Osteocyte (in vitro differentiated cells): ENCODE measurements at regions not wholly inside any gene's neighbourhood (a gene's known extent, or its start where the extent isn't known, plus 50 kb on each side); places are given as distances from the start of the nearest gene placed in this dataset.
"Not testable (repeated sequence)": the region's sequence is repeated elsewhere in the genome, so short reads cannot be mapped to it uniquely, and the experiment has no call there.

Experiments
- DNase-seq: peaks from one replicate; pipeline ENCODE4 v3.0.0; 2021; ENCODE audit warnings: mixed read lengths; ENCODE audit not compliant: unreplicated experiment; ENCODE audit errors: extremely low spot score
- H3K27ac Mint-ChIP-seq: one replicate; pipeline ENCODE4 v1.8.0; 2021; ENCODE audit warnings: mild to moderate bottlenecking, mixed read lengths; ENCODE audit not compliant: unreplicated experiment
- H3K27me3 Mint-ChIP-seq: one replicate; pipeline ENCODE4 v1.8.0; 2021; ENCODE audit warnings: mixed read lengths; ENCODE audit not compliant: unreplicated experiment
- H3K36me3 Mint-ChIP-seq: one replicate; pipeline ENCODE4 v1.8.0; 2021; ENCODE audit warnings: mixed read lengths; ENCODE audit not compliant: unreplicated experiment
- H3K4me1 Mint-ChIP-seq: one replicate; pipeline ENCODE4 v1.8.0; 2021; ENCODE audit warnings: mixed read lengths; ENCODE audit not compliant: unreplicated experiment
- H3K4me3 Mint-ChIP-seq: one replicate; pipeline ENCODE4 v1.8.0; 2021; ENCODE audit warnings: mild to moderate bottlenecking, moderate library complexity, mixed read lengths; ENCODE audit not compliant: unreplicated experiment
- H3K9me3 Mint-ChIP-seq: one replicate; pipeline ENCODE4 v1.8.0; 2021; ENCODE audit warnings: mixed read lengths; ENCODE audit not compliant: unreplicated experiment
- TF ChIP-seq, protein P1 (sequence below): fragments of 200-600 bp; sonication (generic); IDR thresholded peaks from 2 replicates; pipeline ENCODE4 v1.5.0; 2021; ENCODE audit warnings: antibody characterized with exemption, mild to moderate bottlenecking, moderate library complexity

GRCh38 chr13:73521985-73522524, 463.2 kb downstream of the KLF5 start:
- Mint-ChIP-seq H3K9me3 (no peaks in the 10 kb centered on the region), H3K4me1 (no peaks in the 10 kb centered on the region), H3K27me3 (peaks cover 5% of the 10 kb centered on the region), H3K27ac (no peak overlapping the region), H3K4me3 (no peak overlapping the region), H3K36me3 (no peaks in the 10 kb centered on the region)
- DNase-seq: no peak
- TF ChIP-seq, protein P1, sequence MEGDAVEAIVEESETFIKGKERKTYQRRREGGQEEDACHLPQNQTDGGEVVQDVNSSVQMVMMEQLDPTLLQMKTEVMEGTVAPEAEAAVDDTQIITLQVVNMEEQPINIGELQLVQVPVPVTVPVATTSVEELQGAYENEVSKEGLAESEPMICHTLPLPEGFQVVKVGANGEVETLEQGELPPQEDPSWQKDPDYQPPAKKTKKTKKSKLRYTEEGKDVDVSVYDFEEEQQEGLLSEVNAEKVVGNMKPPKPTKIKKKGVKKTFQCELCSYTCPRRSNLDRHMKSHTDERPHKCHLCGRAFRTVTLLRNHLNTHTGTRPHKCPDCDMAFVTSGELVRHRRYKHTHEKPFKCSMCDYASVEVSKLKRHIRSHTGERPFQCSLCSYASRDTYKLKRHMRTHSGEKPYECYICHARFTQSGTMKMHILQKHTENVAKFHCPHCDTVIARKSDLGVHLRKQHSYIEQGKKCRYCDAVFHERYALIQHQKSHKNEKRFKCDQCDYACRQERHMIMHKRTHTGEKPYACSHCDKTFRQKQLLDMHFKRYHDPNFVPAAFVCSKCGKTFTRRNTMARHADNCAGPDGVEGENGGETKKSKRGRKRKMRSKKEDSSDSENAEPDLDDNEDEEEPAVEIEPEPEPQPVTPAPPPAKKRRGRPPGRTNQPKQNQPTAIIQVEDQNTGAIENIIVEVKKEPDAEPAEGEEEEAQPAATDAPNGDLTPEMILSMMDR: no peak

GRCh38 chr13:73521290-73521624, 462.5 kb downstream of the KLF5 start:
- TF ChIP-seq, protein P1: no peak
- Mint-ChIP-seq H3K27ac (no peak overlapping the region), H3K4me1 (no peaks in the 10 kb centered on the region)

GRCh38 chr13:73520566-73521289, 461.9 kb downstream of the KLF5 start:
- H3K4me1 Mint-ChIP-seq: no peaks in the 10 kb centered on the region
- DNase-seq: no peak
- peaks cover 4% of the 10 kb centered on the region for H3K27me3 Mint-ChIP-seq
- TF ChIP-seq, protein P1: no peak
- no peak overlapping the region for H3K4me3 Mint-ChIP-seq
- no peaks in the 10 kb centered on the region for H3K36me3 Mint-ChIP-seq
- no peaks in the 10 kb centered on the region for H3K9me3 Mint-ChIP-seq
- H3K27ac Mint-ChIP-seq: no peak overlapping the region

More at GRCh38 chr13:73521290-73521624, 462.5 kb downstream of the KLF5 start:
- no peak overlapping the region for H3K4me3 Mint-ChIP-seq
- DNase-seq: no peak
- no peaks in the 10 kb centered on the region for H3K36me3 Mint-ChIP-seq
- H3K9me3 Mint-ChIP-seq: no peaks in the 10 kb centered on the region
- H3K27me3 Mint-ChIP-seq: peaks cover 5% of the 10 kb centered on the region

DNA sequence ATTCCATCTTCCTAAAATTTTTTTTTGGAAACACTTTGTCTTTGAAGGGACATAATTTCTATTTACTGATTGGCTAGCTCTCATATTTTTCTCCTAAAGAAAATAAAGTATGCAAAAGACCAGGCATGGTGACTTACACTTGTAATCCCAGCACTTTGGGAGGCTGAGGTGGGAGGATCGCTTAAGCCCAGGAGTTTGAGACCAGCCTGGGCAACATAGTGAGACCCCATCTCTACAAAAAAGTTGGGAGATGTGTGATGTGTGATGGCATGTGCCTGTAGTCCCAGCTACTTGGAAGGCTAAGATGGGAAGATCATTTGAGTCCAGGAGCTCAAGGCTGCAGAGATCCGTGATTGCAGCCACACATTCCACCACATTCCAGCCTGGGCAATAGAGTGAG, 461.3 kb downstream of the KLF5 start:
- H3K4me1 Mint-ChIP-seq, DNase-seq, H3K4me3 Mint-ChIP-seq, H3K9me3 Mint-ChIP-seq, H3K36me3 Mint-ChIP-seq, H3K27ac Mint-ChIP-seq, H3K27me3 Mint-ChIP-seq: not testable (repeated sequence)

DNA sequence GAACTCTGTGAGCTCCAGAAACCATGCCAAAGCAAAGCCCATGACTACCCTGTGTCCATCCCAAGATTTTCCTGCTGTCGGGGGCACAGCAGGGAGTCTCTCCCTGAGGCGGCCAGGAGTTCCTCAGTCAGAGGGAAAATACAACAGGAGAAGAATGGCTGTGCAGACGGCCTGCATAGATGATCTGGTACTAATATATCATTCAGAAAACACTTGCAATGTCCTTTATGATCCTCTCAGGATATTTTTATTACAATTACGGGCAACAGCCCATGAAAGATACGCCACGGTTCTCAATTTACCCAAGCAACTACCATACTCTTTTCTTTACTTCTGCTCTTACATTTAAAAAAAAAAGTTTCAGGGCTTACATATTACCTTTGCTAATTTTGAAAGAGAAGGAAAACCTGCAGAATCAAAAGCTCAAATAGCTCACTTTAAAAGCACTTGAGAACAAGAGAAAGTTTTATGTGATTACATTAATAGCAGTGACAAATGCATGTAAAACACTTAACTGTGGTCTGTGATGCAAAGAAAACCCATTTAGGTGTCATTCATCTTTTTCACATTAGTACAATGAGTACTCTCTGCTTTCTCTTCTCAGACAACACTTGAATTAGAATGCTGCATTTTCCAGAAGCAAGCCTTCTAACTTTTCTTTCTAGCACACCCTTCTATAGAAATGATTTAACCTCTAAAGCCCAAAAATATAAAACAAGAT, 460.8 kb downstream of the KLF5 start:
- H3K4me3 Mint-ChIP-seq: no peak overlapping the region
- no peaks in the 10 kb centered on the region for H3K9me3 Mint-ChIP-seq
- no peaks in the 10 kb centered on the region for H3K36me3 Mint-ChIP-seq
- no peaks in the 10 kb centered on the region for H3K4me1 Mint-ChIP-seq
- TF ChIP-seq, protein P1: no peak
- H3K27me3 Mint-ChIP-seq: peaks cover 4% of the 10 kb centered on the region
- H3K27ac Mint-ChIP-seq: no peak overlapping the region
- DNase-seq: no peak
